ENCODE measurements at regions not wholly inside any gene's neighbourhood (a gene's known extent, or its start where the extent isn't known, plus 50 kb on each side); places are given as distances from the start of the nearest gene placed in this dataset.
"Not testable (repeated sequence)": the region's sequence is repeated elsewhere in the genome, so short reads cannot be mapped to it uniquely, and the experiment has no call there.

GRCh38 chr4:134867027-134867426, 665.4 kb upstream of the PABPC4L start:
- DNase-seq (ENCODE audit: low spot score), result no peak

DNA sequence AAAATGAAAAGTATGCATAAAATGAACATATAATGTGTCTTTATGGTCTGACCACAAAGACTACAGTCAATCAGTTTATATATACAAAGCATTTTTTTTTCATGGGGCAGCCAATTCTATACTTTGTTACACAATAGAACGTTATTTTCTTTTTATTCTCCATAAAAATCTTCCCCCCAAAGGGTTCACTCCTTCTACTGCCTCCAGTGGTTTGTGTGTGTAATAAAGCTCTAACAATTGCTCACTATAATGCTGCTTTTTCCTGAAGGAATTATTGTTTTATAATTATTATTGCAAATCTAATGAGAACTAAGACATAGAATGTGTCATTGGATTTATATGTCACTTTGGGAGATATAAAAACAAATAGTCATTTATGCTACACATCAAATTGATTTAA, 664.1 kb upstream of the PABPC4L start:
- no peak for DNase-seq (ENCODE audit: low spot score)

DNA sequence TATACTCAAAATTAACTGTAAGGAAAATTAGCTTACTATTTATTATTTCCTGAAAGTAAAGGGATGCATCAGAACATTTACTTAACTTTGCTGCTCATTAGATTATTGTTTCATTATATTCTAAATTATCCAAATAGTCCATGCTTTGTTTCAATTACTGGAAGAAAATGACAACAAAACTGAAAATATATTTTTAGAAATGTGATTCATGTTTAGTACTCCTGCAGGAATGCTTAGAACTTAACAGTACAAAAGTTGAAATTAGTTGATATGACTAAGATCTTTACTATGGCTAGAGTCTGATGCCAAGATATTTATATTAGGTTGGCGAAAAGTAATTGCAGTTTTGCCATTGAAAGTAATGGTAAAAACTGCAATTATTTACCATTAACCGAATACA, 660.5 kb upstream of the PABPC4L start:
- DNase-seq (ENCODE audit: low spot score), result no peak

GRCh38 chr4:134848681-134849080, 647.1 kb upstream of the PABPC4L start:
- no peak for DNase-seq (ENCODE audit: low spot score)

DNA sequence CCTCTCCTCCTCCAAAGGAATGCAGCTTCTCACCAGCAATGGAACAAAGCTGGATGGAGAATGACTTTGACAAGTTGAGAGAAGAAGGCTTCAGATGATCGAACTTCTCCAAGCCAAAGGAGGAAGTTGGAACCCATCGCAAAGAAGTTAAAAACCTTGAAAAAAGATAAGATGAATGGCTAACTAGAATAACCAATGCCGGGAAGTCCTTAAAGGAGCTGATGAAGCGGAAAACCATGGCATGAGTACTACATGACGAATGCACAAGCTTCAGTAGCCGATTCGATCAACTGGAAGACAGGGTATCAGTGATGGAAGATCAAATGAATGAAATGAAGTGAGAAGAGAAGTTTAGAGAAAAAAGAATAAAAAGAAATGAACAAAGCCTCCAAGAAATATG, 629.2 kb upstream of the PABPC4L start:
- not testable (repeated sequence) for DNase-seq (ENCODE audit: low spot score)

DNA sequence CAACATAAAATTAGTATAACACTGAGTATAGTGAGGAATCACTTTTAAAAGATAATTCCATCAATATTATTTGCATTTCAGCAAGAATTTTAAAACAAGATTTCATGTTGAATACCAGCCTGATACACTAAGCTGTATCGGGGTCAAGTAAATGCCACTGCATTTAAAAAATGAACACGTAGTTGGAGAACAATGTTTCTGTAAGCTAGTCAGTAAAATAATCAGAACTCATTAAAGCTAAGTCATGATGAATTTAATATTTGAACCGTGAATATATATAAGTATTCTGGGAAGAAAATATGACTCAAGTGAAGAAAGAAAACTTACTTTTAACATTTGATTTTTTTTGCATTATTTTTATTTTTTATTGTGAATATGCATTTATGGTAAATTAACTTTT, 611.0 kb upstream of the PABPC4L start:
- no peak for DNase-seq (ENCODE audit: low spot score)

- DNase-seq (ENCODE audit: low spot score), result no peak
Measured at GRCh38 chr4:134807231-134807745, 605.7 kb upstream of the PABPC4L start.

DNA sequence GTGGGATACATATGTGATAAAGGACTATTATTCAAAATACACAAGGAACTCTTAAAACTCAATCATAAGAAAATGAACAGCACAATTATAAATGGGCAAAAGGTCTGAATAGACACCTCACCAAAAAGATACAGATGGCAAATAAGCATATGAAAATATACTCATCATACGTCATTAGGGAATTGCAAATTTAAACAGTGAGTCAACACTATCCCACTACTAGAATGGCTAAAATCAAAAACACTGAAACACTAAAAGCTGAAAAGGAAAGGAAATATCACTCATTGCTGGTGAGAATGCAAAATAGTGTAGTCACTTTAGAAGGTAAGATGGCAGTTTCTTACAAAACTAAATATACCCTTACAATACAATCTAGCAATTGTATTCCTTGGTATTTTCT, 597.0 kb upstream of the PABPC4L start:
- no peak for DNase-seq (ENCODE audit: low spot score)

GRCh38 chr4:134787315-134787714, 585.7 kb upstream of the PABPC4L start:
- DNase-seq (ENCODE audit: low spot score), result no peak

- DNase-seq (ENCODE audit: low spot score), result no peak
Measured at GRCh38 chr4:134780244-134780643, 578.7 kb upstream of the PABPC4L start.

- DNase-seq (ENCODE audit: low spot score), result peak; percentile 2
Measured at GRCh38 chr4:134777606-134778005, 576.0 kb upstream of the PABPC4L start.

GRCh38 chr4:134773497-134774000, 572.0 kb upstream of the PABPC4L start:
- DNase-seq (ENCODE audit: low spot score), result no peak

GRCh38 chr4:134762053-134762452, 560.5 kb upstream of the PABPC4L start:
- DNase-seq (ENCODE audit: low spot score), result no peak

- DNase-seq (ENCODE audit: low spot score), result no peak
Measured at GRCh38 chr4:134756421-134756820, 554.8 kb upstream of the PABPC4L start.

- no peak for DNase-seq (ENCODE audit: low spot score)
Measured at GRCh38 chr4:134754301-134755019, 552.9 kb upstream of the PABPC4L start.

- no peak for DNase-seq (ENCODE audit: low spot score)
Measured at GRCh38 chr4:134753390-134753789, 551.8 kb upstream of the PABPC4L start.

- no peak for DNase-seq (ENCODE audit: low spot score)
Measured at GRCh38 chr4:134747108-134747805, 545.7 kb upstream of the PABPC4L start.

- no peak for DNase-seq (ENCODE audit: low spot score)
Measured at GRCh38 chr4:134740290-134740689, 538.7 kb upstream of the PABPC4L start.

DNA sequence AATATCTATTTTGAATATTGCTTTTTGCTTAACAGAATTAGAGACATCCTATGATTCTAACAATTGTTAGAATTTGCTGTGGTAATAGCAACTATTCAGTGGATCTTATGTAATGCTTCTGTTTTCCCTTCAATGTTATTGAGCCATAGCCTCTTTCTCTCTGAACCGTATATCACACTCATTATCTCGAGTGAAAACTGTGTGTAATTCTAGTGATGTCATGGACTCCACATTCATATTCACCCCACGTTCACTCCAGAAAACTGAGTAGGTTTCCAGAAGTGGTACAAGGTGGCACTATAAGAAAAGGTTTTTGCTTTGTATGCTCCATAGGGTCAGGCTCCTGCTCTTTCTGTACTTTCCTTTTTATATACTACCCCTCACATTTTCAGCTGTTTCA, 534.3 kb upstream of the PABPC4L start:
- no peak for DNase-seq (ENCODE audit: low spot score)

- no peak for DNase-seq (ENCODE audit: low spot score)
Measured at GRCh38 chr4:134727696-134728095, 526.1 kb upstream of the PABPC4L start.

- DNase-seq (ENCODE audit: low spot score), result no peak
Measured at GRCh38 chr4:134722306-134722705, 520.7 kb upstream of the PABPC4L start.

DNA sequence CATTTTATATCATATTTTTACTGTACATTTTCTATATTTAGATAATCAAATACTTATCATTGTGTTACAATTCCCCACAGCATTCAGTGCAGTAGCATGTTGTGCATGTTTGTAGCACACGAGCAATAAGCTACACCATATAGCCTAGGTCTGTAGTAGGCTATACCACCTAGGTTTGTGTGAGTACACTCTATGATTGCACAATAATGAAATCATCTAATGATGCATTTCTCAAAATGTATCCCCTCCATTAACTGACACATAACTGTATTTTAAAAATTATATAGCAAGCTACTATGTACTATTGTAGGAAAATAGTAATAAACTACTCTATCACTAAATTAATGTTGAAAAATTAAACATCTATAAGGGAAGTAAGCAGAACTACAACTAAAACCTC, 518.4 kb upstream of the PABPC4L start:
- no peak for DNase-seq (ENCODE audit: low spot score)

DNA sequence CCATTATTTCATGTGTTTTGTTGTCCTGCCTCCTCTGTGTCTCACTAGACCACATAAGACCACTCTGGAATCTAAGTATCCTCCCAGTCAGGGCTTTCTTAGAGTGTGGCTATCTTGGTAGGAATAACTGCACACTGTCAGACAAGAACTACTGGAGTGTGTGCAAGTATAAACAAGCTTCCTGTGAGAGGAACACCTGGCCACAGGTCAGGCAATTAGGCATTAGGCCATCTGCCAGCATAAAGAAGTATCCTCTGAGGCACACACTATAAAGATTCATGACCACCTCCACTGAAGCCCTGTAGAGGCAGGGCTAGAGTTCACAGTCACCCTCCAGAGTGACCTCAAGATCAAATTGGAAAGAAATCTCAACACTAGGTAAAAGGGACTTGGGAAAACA, 507.0 kb upstream of the PABPC4L start:
- no peak for DNase-seq (ENCODE audit: low spot score)
